IMR-90 (cell line): ENCODE measurements at regions not wholly inside any gene's neighbourhood (a gene's known extent, or its start where the extent isn't known, plus 50 kb on each side); places are given as distances from the start of the nearest gene placed in this dataset.

Source experiments
- ATAC-seq: fragments of 200-7000 bp; cut with Tn5 transposase; 2 replicates; pipeline ENCODE4 v1.9.1; 2020; ENCODE audit warnings: low read depth, mild to moderate bottlenecking, moderate library complexity
- BruUV-seq: library from RNA; stranded (reverse); fragments of 400-500 nt; replicated peaks from 2 replicates; lab custom pipeline; 2021; lab: Mats Ljungman, UMichigan
- CTCF ChIA-PET: fragments of 300-600 bp; formaldehyde crosslinking; extraction: SDS; loops from one replicate; lab custom pipeline; 2021; ENCODE audit warnings: antibody characterized with exemption; lab: Yijun Ruan, JAX
- POLR2A ChIA-PET: fragments of 300-600 bp; sonication (Branson Sonifier 250); formaldehyde crosslinking; loops from one replicate; lab custom pipeline; 2022; ENCODE audit warnings: antibody characterized with exemption; ENCODE audit not compliant: unreplicated experiment; lab: Charles Lee
- DNase-seq: peaks from one replicate; pipeline ENCODE4 v3.0.0; 2013
- H2AFZ ChIP-seq: replicated peaks from 2 replicates; pipeline ENCODE3; 2013; ENCODE audit warnings: low read length, mild to moderate bottlenecking; ENCODE audit not compliant: poor library complexity
- H2AK5ac ChIP-seq: 2 replicates; pipeline ENCODE4 v1.6.1; 2013; ENCODE audit warnings: low read depth, low read length, inconsistent platforms
- H2AK9ac ChIP-seq: replicated peaks from 2 replicates; pipeline ENCODE3; 2013; ENCODE audit warnings: mild to moderate bottlenecking, low read depth, low read length, moderate library complexity; ENCODE audit not compliant: poor library complexity
- H2BK120ac ChIP-seq: 2 replicates; pipeline ENCODE4 v1.6.1; 2013; ENCODE audit warnings: low read depth, low read length, inconsistent platforms
- H2BK15ac ChIP-seq: 3 replicates; pipeline ENCODE4 v1.6.1; 2013; ENCODE audit warnings: low read depth, low read length, inconsistent platforms
- H2BK20ac ChIP-seq: 2 replicates; pipeline ENCODE4 v1.6.1; 2013; ENCODE audit warnings: low read depth, mild to moderate bottlenecking, inconsistent platforms, low read length, moderate library complexity
- H2BK5ac ChIP-seq: 2 replicates; pipeline ENCODE4 v1.6.1; 2013; ENCODE audit warnings: mild to moderate bottlenecking, low read depth, low read length, inconsistent platforms; ENCODE audit not compliant: poor library complexity, severe bottlenecking
- H3K14ac ChIP-seq: replicated peaks from 2 replicates; pipeline ENCODE4 v1.6.1; 2013; ENCODE audit warnings: low read depth, low read length, inconsistent platforms
- H3K18ac ChIP-seq: 2 replicates; pipeline ENCODE4 v1.6.1; 2013; ENCODE audit warnings: low read depth, low read length, control low read depth
- H3K23ac ChIP-seq: 2 replicates; pipeline ENCODE4 v1.6.1; 2013; ENCODE audit warnings: low read depth, low read length, inconsistent platforms
- H3K27ac ChIP-seq: 2 replicates; pipeline ENCODE4 v1.5.1; 2013; ENCODE audit warnings: mild to moderate bottlenecking, control low read depth, low read length; ENCODE audit not compliant: insufficient read depth
- H3K27me3 ChIP-seq: 2 replicates; pipeline ENCODE4 v1.6.1; 2013; ENCODE audit warnings: low read length; ENCODE audit not compliant: control insufficient read depth, insufficient read depth
- H3K36me3 ChIP-seq: 2 replicates; pipeline ENCODE4 v1.6.1; 2013; ENCODE audit warnings: low read length, mixed read lengths; ENCODE audit not compliant: control insufficient read depth, insufficient read depth
- H3K4ac ChIP-seq: 2 replicates; pipeline ENCODE4 v1.6.1; 2013; ENCODE audit warnings: low read depth, low read length, inconsistent platforms
- H3K4me1 ChIP-seq: 2 replicates; pipeline ENCODE4 v1.6.1; 2013; ENCODE audit warnings: low read length, mixed read lengths; ENCODE audit not compliant: control insufficient read depth, insufficient read depth
- H3K4me2 ChIP-seq: 2 replicates; pipeline ENCODE4 v1.6.1; 2013; ENCODE audit warnings: low read depth, mild to moderate bottlenecking, control low read depth, low read length, moderate library complexity
- H3K4me3 ChIP-seq: 2 replicates; pipeline ENCODE4 v1.5.1; 2013; ENCODE audit warnings: low read depth, mild to moderate bottlenecking, control low read depth, low read length, moderate library complexity; ENCODE audit not compliant: insufficient read depth
- H3K56ac ChIP-seq: 2 replicates; pipeline ENCODE4 v1.6.1; 2013; ENCODE audit warnings: low read length, inconsistent platforms; ENCODE audit not compliant: insufficient read depth; ENCODE audit errors: extremely low read depth
- H3K79me1 ChIP-seq, 2 experiments: 2 replicates each; pipeline ENCODE4 v1.6.1; 2013; ENCODE audit warnings: low read length in 2 of 2, inconsistent platforms in 1 of 2, low read depth in 1 of 2
- H3K9ac ChIP-seq: 2 replicates; pipeline ENCODE4 v1.6.1; 2013; ENCODE audit warnings: low read depth, low read length, control low read depth
- H3K9me1 ChIP-seq: 2 replicates; pipeline ENCODE4 v1.6.1; 2013; ENCODE audit warnings: low read length, inconsistent platforms; ENCODE audit not compliant: insufficient read depth
- H3K9me3 ChIP-seq: 2 replicates; pipeline ENCODE4 v1.6.1; 2013; ENCODE audit warnings: low read length; ENCODE audit not compliant: control insufficient read depth, insufficient read depth
- H4K20me1 ChIP-seq: 2 replicates; pipeline ENCODE4 v1.6.1; 2013; ENCODE audit warnings: low read length, inconsistent platforms; ENCODE audit not compliant: insufficient read depth
- H4K5ac ChIP-seq: 2 replicates; pipeline ENCODE4 v1.6.1; 2013; ENCODE audit warnings: mild to moderate bottlenecking, low read depth, low read length, control low read depth
- H4K8ac ChIP-seq, 2 experiments: 2 replicates each; pipeline ENCODE4 v1.6.1; 2013; ENCODE audit warnings: low read depth in 2 of 2, low read length in 2 of 2, control low read depth in 1 of 2, inconsistent platforms in 1 of 2
- H4K91ac ChIP-seq: 2 replicates; pipeline ENCODE4 v1.6.1; 2013; ENCODE audit warnings: low read depth, low read length, inconsistent platforms; ENCODE audit not compliant: insufficient read depth
- BHLHE40 ChIP-seq: fragments of 150-350 bp; IDR thresholded peaks from 2 replicates; pipeline ENCODE4 v1.6.1; 2016; ENCODE audit warnings: mild to moderate bottlenecking, low read depth, low read length
- FOS ChIP-seq: fragments of 150-350 bp; IDR thresholded peaks from 2 replicates; pipeline ENCODE4 v1.6.1; 2016; ENCODE audit warnings: low read depth, low read length
- MAZ ChIP-seq: IDR thresholded peaks from 2 replicates; pipeline ENCODE4 v1.6.1; 2012; ENCODE audit warnings: low read depth, mild to moderate bottlenecking, low read length, improper control_type of control experiment, moderate library complexity, borderline replicate concordance
- MXI1 ChIP-seq: IDR thresholded peaks from 2 replicates; pipeline ENCODE4 v1.6.1; 2012; ENCODE audit warnings: low read depth, mild to moderate bottlenecking, low read length, moderate library complexity, borderline replicate concordance
- NFE2L2 ChIP-seq: fragments of 150-350 bp; IDR thresholded peaks from 2 replicates; pipeline ENCODE4 v1.6.1; 2016; ENCODE audit warnings: low read depth, mild to moderate bottlenecking, low read length
- RFX5 ChIP-seq: IDR thresholded peaks from 2 replicates; pipeline ENCODE4 v1.8.0; 2012; ENCODE audit warnings: low read depth, mild to moderate bottlenecking, low read length, moderate library complexity
- WGBS, 2 experiments: methylation state at CpG; one replicate each; pipeline versions ENCODE4 v1.1.5 to v1.1.7; 2013; ENCODE audit warnings: missing lambda C conversion rate in 2 of 2; ENCODE audit not compliant: insufficient read length in 1 of 2; ENCODE audit errors: extremely low coverage in 2 of 2; 5-methylcytosine and 5-hydroxymethylcytosine counted together
- dilution Hi-C: fragments of 300-500 bp; cut with HindIII; formaldehyde crosslinking; loops from one replicate; pipeline ENCODE4 v1.14.3; 2018; ENCODE audit warnings: low sequenced_read_pairs; ENCODE audit not compliant: unreplicated experiment
- in situ Hi-C: fragments of 300-500 bp; cut with MboI; formaldehyde crosslinking; loops from 3 replicates; pipeline ENCODE4 v1.14.3; 2019; ENCODE audit warnings: low sequenced_read_pairs, inconsistent platforms, mixed read lengths
- intact Hi-C: fragments of 100-400 bp; cut with micrococcal nuclease; formaldehyde crosslinking; loops from 2 replicates; pipeline ENCODE4 v1.10.0; 2022

DNA sequence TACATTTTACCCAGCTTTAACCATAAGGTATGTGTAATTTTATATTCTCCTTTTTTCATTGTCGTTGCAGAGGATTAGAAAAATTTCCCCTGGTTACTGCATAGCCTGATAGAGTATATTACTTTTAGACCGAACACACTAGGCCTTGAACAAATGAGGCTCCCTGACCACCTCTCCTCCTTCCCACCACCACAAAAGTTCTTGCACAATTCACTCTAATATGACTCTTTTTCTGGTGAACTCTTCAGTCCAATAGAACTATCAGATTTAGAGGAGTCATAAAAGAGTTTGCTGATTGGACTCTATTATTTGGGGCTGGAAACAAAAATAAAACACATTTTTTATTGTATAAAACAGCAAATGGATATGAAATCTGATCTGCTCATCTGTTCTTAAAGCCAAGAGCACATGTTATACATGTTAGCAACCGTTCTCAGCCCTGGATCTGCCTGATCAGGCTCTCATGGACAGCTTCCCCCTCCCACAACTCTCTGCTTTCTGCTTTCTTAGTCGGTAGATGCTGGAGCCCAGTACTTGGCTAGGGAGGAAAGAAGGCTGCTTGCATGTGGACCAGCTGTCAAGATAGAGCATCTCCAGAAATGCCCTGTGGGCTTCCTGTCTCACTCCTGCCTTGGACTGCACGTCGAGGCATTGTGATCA is 83.5 kb downstream of the CD164 start:
- no peak overlapping the region for H3K27ac ChIP-seq
- 80% methylated on average over 2 of the region's 6 CpGs; no CpG with 5 or more reads in 1 of the 2 experiments for WGBS, 2 experiments
- no peak overlapping the region for H2AK9ac ChIP-seq
- H3K4ac ChIP-seq: no peak overlapping the region
- H3K4me3 ChIP-seq: no peak overlapping the region
- H3K14ac ChIP-seq: no peak overlapping the region
- no peak overlapping the region for H3K23ac ChIP-seq
- no peak overlapping the region for H2BK20ac ChIP-seq
- no peak overlapping the region for H3K9ac ChIP-seq
- intact Hi-C loops: no loop called here
- no peaks in the 10 kb centered on the region for H3K9me3 ChIP-seq
- H3K27me3 ChIP-seq: peaks cover 32% of the 10 kb centered on the region
- no peak overlapping the region for H4K91ac ChIP-seq
- no peaks in the 10 kb centered on the region for H3K36me3 ChIP-seq
- H3K4me2 ChIP-seq: no peak overlapping the region
- H3K4me1 ChIP-seq: no peaks in the 10 kb centered on the region
- TF ChIP-seq MXI1 (no peak), NFE2L2 (no peak), MAZ (no peak), RFX5 (no peak), BHLHE40 (no peak), FOS (no peak)
- H2BK120ac ChIP-seq: no peak overlapping the region
- BruUV-seq: no TSS peak
- H4K20me1 ChIP-seq: no peaks in the 10 kb centered on the region
- POLR2A ChIA-PET: no interaction called here
- H3K79me1 ChIP-seq: no peaks in the 10 kb centered on the region
- no peak overlapping the region for H2BK5ac ChIP-seq
- no peaks in the 10 kb centered on the region for H3K9me1 ChIP-seq
- in situ Hi-C loops: no loop called here
- H3K18ac ChIP-seq: no peak overlapping the region
- CTCF ChIA-PET: interaction anchor here (0.5 kb wide), 1 partner anchor 106 kb away, joined by 3 read pairs; no protein-coding TSS in a partner anchor
- no peak overlapping the region for H4K8ac ChIP-seq
- H4K5ac ChIP-seq: no peak overlapping the region
- DNase-seq (no peak), ATAC-seq (no peak)
- H3K56ac ChIP-seq: no peak overlapping the region
- no peak overlapping the region for H2BK15ac ChIP-seq
- H2AFZ ChIP-seq: no peak overlapping the region
- no peak overlapping the region for H2AK5ac ChIP-seq
- dilution Hi-C loops: no loop called here
